Neural crest cell (in vitro differentiated cells): ENCODE measurements at regions not wholly inside any gene's neighbourhood (a gene's known extent, or its start where the extent isn't known, plus 50 kb on each side); places are given as distances from the start of the nearest gene placed in this dataset.

Experiments
- DNase-seq: peaks from one replicate; pipeline ENCODE4 v3.0.0; 2021; ENCODE audit warnings: low read depth, mixed read lengths, low spot score
- H3K27ac Mint-ChIP-seq: one replicate; pipeline ENCODE4 v1.8.0; 2021; ENCODE audit warnings: mild to moderate bottlenecking, mixed read lengths; ENCODE audit not compliant: unreplicated experiment
- H3K27me3 Mint-ChIP-seq: 2 replicates; pipeline ENCODE4 v1.8.0; 2021; ENCODE audit warnings: low read depth, mild to moderate bottlenecking, mixed read lengths
- H3K36me3 Mint-ChIP-seq: 2 replicates; pipeline ENCODE4 v1.8.0; 2021; ENCODE audit warnings: low read depth, mild to moderate bottlenecking, mixed read lengths
- H3K4me1 Mint-ChIP-seq: 2 replicates; pipeline ENCODE4 v1.8.0; 2021; ENCODE audit warnings: mixed read lengths
- H3K4me3 Mint-ChIP-seq: one replicate; pipeline ENCODE4 v1.8.0; 2021; ENCODE audit warnings: mild to moderate bottlenecking, mixed read lengths
- H3K9me3 Mint-ChIP-seq: 2 replicates; pipeline ENCODE4 v1.8.0; 2021; ENCODE audit warnings: mixed read lengths
- TF ChIP-seq, protein P1 (sequence below): fragments of 200-600 bp; sonication (generic); conservative IDR thresholded peaks from 2 replicates; pipeline ENCODE4 v1.5.0; 2021; ENCODE audit warnings: antibody characterized with exemption, mild to moderate bottlenecking

DNA sequence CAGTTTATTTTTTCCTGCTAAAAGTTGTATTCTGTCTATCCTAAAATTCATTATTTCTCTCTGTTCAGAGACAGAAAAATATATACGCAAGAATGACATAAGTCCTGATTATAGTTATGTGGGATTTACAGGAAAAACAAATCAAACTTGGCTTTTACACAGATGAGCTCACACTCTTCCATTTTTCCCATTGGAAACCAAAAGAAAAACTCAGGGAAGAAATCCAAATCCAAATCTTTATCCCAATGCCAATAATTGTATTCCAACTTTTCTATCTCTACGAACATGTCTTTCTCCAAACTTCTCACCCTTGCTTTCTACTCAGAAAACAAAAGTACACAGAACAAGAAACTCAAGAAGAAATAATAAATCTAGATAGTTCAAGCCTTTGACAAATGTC, 249.1 kb upstream of the TMEFF2 start:
- no peaks in the 10 kb centered on the region for H3K36me3 Mint-ChIP-seq
- H3K27ac Mint-ChIP-seq = no peak overlapping the region
- H3K4me1 Mint-ChIP-seq = peaks cover under 1% of the 10 kb centered on the region
- no peaks in the 10 kb centered on the region for H3K27me3 Mint-ChIP-seq
- H3K9me3 Mint-ChIP-seq = no peaks in the 10 kb centered on the region
- DNase-seq = no peak
- no peak overlapping the region for H3K4me3 Mint-ChIP-seq
- TF ChIP-seq, protein P1, sequence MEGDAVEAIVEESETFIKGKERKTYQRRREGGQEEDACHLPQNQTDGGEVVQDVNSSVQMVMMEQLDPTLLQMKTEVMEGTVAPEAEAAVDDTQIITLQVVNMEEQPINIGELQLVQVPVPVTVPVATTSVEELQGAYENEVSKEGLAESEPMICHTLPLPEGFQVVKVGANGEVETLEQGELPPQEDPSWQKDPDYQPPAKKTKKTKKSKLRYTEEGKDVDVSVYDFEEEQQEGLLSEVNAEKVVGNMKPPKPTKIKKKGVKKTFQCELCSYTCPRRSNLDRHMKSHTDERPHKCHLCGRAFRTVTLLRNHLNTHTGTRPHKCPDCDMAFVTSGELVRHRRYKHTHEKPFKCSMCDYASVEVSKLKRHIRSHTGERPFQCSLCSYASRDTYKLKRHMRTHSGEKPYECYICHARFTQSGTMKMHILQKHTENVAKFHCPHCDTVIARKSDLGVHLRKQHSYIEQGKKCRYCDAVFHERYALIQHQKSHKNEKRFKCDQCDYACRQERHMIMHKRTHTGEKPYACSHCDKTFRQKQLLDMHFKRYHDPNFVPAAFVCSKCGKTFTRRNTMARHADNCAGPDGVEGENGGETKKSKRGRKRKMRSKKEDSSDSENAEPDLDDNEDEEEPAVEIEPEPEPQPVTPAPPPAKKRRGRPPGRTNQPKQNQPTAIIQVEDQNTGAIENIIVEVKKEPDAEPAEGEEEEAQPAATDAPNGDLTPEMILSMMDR = no peak

DNA sequence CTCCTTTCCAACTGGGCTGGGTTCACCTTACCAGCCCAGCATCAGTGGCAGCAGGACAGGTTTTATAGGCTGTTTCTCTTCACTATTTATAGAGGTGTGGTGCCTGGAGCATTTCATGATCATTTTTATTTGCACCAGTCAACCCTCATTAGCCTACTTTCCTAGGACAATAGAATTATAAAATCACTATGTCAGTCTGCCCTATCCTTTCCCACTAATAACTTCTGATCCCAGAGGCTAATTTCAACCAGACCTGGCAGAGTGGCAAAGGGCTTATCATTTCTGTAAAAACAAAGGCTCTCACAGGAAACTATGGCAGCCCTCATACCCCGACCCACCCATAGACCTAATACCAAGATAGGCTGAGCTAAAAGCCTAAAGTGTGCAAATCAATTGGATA, 243.5 kb upstream of the TMEFF2 start:
- H3K27me3 Mint-ChIP-seq = no peaks in the 10 kb centered on the region
- H3K4me3 Mint-ChIP-seq = no peak overlapping the region
- DNase-seq = no peak
- peaks cover 5% of the 10 kb centered on the region for H3K4me1 Mint-ChIP-seq
- no peaks in the 10 kb centered on the region for H3K9me3 Mint-ChIP-seq
- H3K27ac Mint-ChIP-seq = no peak overlapping the region
- H3K36me3 Mint-ChIP-seq = no peaks in the 10 kb centered on the region
- TF ChIP-seq, protein P1 = no peak

- H3K4me1 Mint-ChIP-seq = peaks cover 5% of the 10 kb centered on the region
- no peak overlapping the region for H3K4me3 Mint-ChIP-seq
- TF ChIP-seq, protein P1 = no peak
- no peak for DNase-seq
- H3K27me3 Mint-ChIP-seq = no peaks in the 10 kb centered on the region
- no peaks in the 10 kb centered on the region for H3K36me3 Mint-ChIP-seq
- no peak overlapping the region for H3K27ac Mint-ChIP-seq
- no peaks in the 10 kb centered on the region for H3K9me3 Mint-ChIP-seq
Observed at GRCh38 chr2:192437653-192438052, 242.9 kb upstream of the TMEFF2 start.

GRCh38 chr2:192424243-192424642, 229.5 kb upstream of the TMEFF2 start:
- Mint-ChIP-seq H3K36me3 (no peaks in the 10 kb centered on the region), H3K4me3 (no peak overlapping the region), H3K4me1 (no peaks in the 10 kb centered on the region), H3K27ac (no peak overlapping the region), H3K27me3 (no peaks in the 10 kb centered on the region), H3K9me3 (peaks cover 4% of the 10 kb centered on the region)
- no peak for DNase-seq
- TF ChIP-seq, protein P1 = no peak

- no peak overlapping the region for H3K27ac Mint-ChIP-seq
Observed at GRCh38 chr2:192419786-192420185, 225.1 kb upstream of the TMEFF2 start.

More at GRCh38 chr2:192419786-192420185, 225.1 kb upstream of the TMEFF2 start:
- Mint-ChIP-seq H3K36me3 (no peaks in the 10 kb centered on the region), H3K9me3 (peaks cover 4% of the 10 kb centered on the region), H3K4me1 (no peaks in the 10 kb centered on the region), H3K4me3 (no peak overlapping the region), H3K27me3 (no peaks in the 10 kb centered on the region)
- no peak for DNase-seq
- TF ChIP-seq, protein P1 = no peak
